ENCODE measurements at regions not wholly inside any gene's neighbourhood (a gene's known extent, or its start where the extent isn't known, plus 50 kb on each side); places are given as distances from the start of the nearest gene placed in this dataset.
A peak's percentile ranks its signal among the peaks of the same experiment; 100 is the strongest.

DNA sequence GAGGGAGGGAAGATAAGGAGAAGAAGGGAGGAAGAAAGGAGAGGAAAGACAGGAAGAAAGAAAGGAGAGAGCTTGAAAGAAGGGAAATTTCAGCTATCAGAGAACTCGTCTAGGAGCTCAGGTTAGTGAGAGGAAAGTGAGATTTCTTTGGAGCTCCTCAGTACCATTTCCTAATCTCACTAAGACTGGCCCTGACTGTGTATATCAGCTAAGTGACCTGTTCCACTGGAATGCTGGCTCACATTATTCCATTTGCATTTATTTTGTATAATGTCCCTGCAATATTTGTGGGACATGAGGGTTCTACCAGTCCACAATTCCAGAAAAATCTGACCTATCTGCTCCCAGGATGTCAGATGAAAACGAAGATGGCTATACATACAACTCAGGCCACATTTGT, 114.7 kb upstream of the CELF2 start:
- no peaks in the 10 kb centered on the region for H3K36me3 ChIP-seq (ENCODE audit: control insufficient read depth, insufficient read depth, low read length)
- no peaks in the 10 kb centered on the region for H3K9me3 Mint-ChIP-seq (ENCODE audit: unreplicated experiment)
- no peak for TF ChIP-seq CTCF (IDR thresholded peaks at IDR 0.05; ENCODE audit: insufficient read depth in 1 of 2, low read depth in 1 of 2, low read length in 1 of 2, severe bottlenecking in 1 of 2, unreplicated experiment in 1 of 2)
- no TSS peak for BruUV-seq (replicated peaks)
- H3K4me3 ChIP-seq (ENCODE audit: low read depth, low read length), result no peak overlapping the region
- peaks cover 9% of the 10 kb centered on the region for H3K27me3 Mint-ChIP-seq (ENCODE audit: insufficient read depth, unreplicated experiment)
- H3K4me1 Mint-ChIP-seq (ENCODE audit: low read depth, unreplicated experiment), result no peaks in the 10 kb centered on the region
- H3K4me3 Mint-ChIP-seq (ENCODE audit: unreplicated experiment), result no peak overlapping the region
- no peaks in the 10 kb centered on the region for H3K27me3 ChIP-seq (replicated peaks; ENCODE audit: control insufficient read depth, insufficient read depth, low read length)
- H3K36me3 Mint-ChIP-seq (ENCODE audit: insufficient read depth, unreplicated experiment), result no peaks in the 10 kb centered on the region
- ChIA-PET POLR2A (no interaction called here), CTCF (no interaction called here)
- no peak for DNase-seq
- intact Hi-C loops (cut with micrococcal nuclease; ENCODE audit: unreplicated experiment), result no loop called here
- H3K27ac Mint-ChIP-seq (ENCODE audit: unreplicated experiment), result no peak overlapping the region
- no peaks in the 10 kb centered on the region for H3K4me1 ChIP-seq
- no peaks in the 10 kb centered on the region for H3K9me3 ChIP-seq

DNA sequence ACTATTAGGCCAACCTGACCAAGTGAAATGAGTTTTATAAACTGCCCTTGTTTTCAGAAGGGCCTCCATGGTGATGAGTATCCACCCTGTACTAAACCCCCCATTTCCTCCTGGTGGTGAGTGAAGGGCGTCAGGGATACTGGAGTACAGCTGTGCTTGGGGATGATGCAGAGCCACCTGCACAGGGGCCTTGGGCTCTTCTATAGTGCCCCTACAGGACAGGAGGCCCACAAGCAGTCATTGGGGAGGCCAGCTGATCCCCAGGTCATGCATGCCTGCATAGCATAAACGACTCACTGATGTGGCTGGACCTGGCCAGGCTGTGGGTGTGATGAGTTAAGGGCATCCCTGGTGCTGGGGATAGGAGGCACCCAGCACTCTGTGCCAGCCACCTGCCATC, 114.1 kb upstream of the CELF2 start:
- no peak for TF ChIP-seq CTCF (IDR thresholded peaks at IDR 0.05; ENCODE audit: insufficient read depth in 1 of 2, low read depth in 1 of 2, low read length in 1 of 2, severe bottlenecking in 1 of 2, unreplicated experiment in 1 of 2)
- no TSS peak for BruUV-seq (replicated peaks)
- no peaks in the 10 kb centered on the region for H3K36me3 Mint-ChIP-seq (ENCODE audit: insufficient read depth, unreplicated experiment)
- Histone ChIP-seq H3K27me3 (replicated peaks; ENCODE audit: control insufficient read depth, insufficient read depth, low read length) (no peaks in the 10 kb centered on the region), H3K4me1 (no peaks in the 10 kb centered on the region), H3K4me3 (ENCODE audit: low read depth, low read length) (no peak overlapping the region), H3K36me3 (ENCODE audit: control insufficient read depth, insufficient read depth, low read length) (no peaks in the 10 kb centered on the region), H3K9me3 (no peaks in the 10 kb centered on the region)
- H3K27me3 Mint-ChIP-seq (ENCODE audit: insufficient read depth, unreplicated experiment), result peaks cover 9% of the 10 kb centered on the region
- H3K4me1 Mint-ChIP-seq (ENCODE audit: low read depth, unreplicated experiment), result no peaks in the 10 kb centered on the region
- peak in 1 of 2 experiments; percentile 13 for DNase-seq
- POLR2A ChIA-PET, result no interaction called here
- CTCF ChIA-PET, result no interaction called here
- H3K27ac Mint-ChIP-seq (ENCODE audit: unreplicated experiment), result no peak overlapping the region
- H3K9me3 Mint-ChIP-seq (ENCODE audit: unreplicated experiment), result no peaks in the 10 kb centered on the region
- H3K4me3 Mint-ChIP-seq (ENCODE audit: unreplicated experiment), result no peak overlapping the region
- intact Hi-C loops (cut with micrococcal nuclease; ENCODE audit: unreplicated experiment), result no loop called here

- ChIA-PET POLR2A (no interaction called here), CTCF (interaction anchor here (0.7 kb wide), 1 partner anchor 205 kb away, joined by 8 read pairs; no protein-coding TSS in a partner anchor)
- TF ChIP-seq CTCF (IDR thresholded peaks at IDR 0.05; ENCODE audit: insufficient read depth in 1 of 2, low read depth in 1 of 2, low read length in 1 of 2, severe bottlenecking in 1 of 2, unreplicated experiment in 1 of 2), result no peak
- Mint-ChIP-seq H3K27ac (ENCODE audit: unreplicated experiment) (no peak overlapping the region), H3K9me3 (ENCODE audit: unreplicated experiment) (no peaks in the 10 kb centered on the region), H3K27me3 (ENCODE audit: insufficient read depth, unreplicated experiment) (peaks cover 9% of the 10 kb centered on the region), H3K4me1 (ENCODE audit: low read depth, unreplicated experiment) (peaks cover 6% of the 10 kb centered on the region), H3K36me3 (ENCODE audit: insufficient read depth, unreplicated experiment) (no peaks in the 10 kb centered on the region), H3K4me3 (ENCODE audit: unreplicated experiment) (no peak overlapping the region)
- BruUV-seq (replicated peaks), result no TSS peak
- Histone ChIP-seq H3K4me1 (peaks cover 5% of the 10 kb centered on the region; the same call in 1 of the 2 replicates), H3K27me3 (replicated peaks; ENCODE audit: control insufficient read depth, insufficient read depth, low read length) (no peaks in the 10 kb centered on the region), H3K36me3 (ENCODE audit: control insufficient read depth, insufficient read depth, low read length) (no peaks in the 10 kb centered on the region), H3K4me3 (ENCODE audit: low read depth, low read length) (no peak overlapping the region), H3K9me3 (no peaks in the 10 kb centered on the region)
- DNase-seq, result no peak
- intact Hi-C loops (cut with micrococcal nuclease; ENCODE audit: unreplicated experiment), result no loop called here
These were observed 107.0 kb upstream of the CELF2 start for GRCh38 chr10:10910634-10911033.
